Upper lobe of left lung (tissue), 4 donors: ENCODE measurements at regions not wholly inside any gene's neighbourhood (a gene's known extent, or its start where the extent isn't known, plus 50 kb on each side); places are given as distances from the start of the nearest gene placed in this dataset.

Source experiments
- CTCF ChIP-seq, 6 experiments: fragments of 450-650 bp in 4 of 6; fragments of 200-600 bp in 2 of 6; sonication (generic) in 2 of 6; IDR thresholded peaks; one replicate each; pipeline ENCODE4 v1.5.1; 2016 to 2019; ENCODE audit warnings: antibody characterized with exemption in 6 of 6
- POLR2A ChIP-seq, 4 donors: fragments of 450-650 bp; IDR thresholded peaks; one replicate each; pipeline ENCODE4 v1.5.1; 2016 to 2017; ENCODE audit warnings: antibody characterized with exemption in 4 of 4, mild to moderate bottlenecking in 2 of 4
- POLR2AphosphoS5 ChIP-seq, 2 donors: sonication (generic); formaldehyde crosslinking; IDR thresholded peaks; one replicate each; pipeline ENCODE4 v1.5.1; 2017; ENCODE audit warnings: antibody characterized with exemption in 2 of 2

DNA sequence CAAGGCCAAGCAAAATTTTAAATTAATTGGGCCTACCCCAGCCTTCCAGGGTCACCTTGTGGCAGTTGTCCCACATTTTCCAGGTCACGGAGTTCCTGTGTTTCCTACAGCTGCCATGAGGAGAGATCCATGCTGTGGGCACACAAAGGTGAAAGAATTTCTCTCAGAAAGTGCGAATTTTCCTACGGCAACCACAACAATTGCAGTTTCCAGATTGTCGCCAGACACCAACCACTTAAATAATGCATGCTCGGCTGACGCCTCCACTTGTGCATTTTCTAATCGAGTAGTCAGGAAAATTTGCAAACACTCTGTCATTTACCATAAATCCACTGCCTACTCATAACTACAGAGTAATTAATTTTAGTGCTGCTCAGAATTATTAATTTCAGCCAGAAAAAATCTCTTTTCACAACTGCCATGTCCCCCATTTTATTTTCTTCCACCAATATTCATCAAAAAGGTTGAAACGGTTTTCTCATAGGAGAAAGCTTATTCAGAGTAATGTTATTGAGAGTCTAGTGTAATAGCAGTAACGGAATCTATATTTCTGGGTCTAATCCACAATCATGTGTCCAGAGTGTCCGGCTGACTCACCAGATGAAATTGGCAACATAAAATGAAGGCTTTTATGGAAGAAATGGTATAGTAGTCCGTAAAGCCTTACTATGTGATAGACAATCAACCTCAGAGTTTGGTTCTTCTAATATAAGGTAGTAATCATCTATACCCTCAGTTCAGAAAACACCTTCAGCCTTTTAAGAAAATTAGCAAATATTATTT, 389.8 kb downstream of the NR2F1-AS1 start:
- TF ChIP-seq POLR2A (IDR thresholded peaks at IDR 0.05), result no peak
- TF ChIP-seq POLR2AphosphoS5 (IDR thresholded peaks at IDR 0.05), result no peak
- no peak for TF ChIP-seq CTCF (IDR thresholded peaks at IDR 0.05)
